ENCODE measurements at regions not wholly inside any gene's neighbourhood (a gene's known extent, or its start where the extent isn't known, plus 50 kb on each side); places are given as distances from the start of the nearest gene placed in this dataset.

DNA sequence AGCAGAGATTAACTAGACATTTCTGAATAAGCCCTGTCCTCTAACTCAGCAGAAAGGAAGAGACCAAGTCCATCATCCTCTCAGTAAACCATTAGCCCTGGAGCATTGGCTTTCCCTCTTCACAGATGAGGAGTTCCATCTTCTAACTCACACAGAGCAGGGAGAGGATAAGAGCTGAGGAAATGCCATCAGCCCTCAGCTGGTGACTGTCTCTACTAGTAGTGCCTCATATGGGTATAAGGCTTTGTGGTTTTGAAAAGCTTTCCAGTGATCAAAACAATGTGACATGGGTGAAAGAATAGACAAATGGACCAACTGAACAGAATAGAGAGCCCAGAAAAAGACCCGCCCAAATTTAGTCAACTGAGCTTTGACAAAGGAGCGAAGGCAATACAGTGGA, 197.2 kb upstream of the NUDT4 start:
- no peak for TF ChIP-seq EZH2 (IDR thresholded peaks at IDR 0.05; ENCODE audit: borderline replicate concordance)
- TF ChIP-seq, protein P1, sequence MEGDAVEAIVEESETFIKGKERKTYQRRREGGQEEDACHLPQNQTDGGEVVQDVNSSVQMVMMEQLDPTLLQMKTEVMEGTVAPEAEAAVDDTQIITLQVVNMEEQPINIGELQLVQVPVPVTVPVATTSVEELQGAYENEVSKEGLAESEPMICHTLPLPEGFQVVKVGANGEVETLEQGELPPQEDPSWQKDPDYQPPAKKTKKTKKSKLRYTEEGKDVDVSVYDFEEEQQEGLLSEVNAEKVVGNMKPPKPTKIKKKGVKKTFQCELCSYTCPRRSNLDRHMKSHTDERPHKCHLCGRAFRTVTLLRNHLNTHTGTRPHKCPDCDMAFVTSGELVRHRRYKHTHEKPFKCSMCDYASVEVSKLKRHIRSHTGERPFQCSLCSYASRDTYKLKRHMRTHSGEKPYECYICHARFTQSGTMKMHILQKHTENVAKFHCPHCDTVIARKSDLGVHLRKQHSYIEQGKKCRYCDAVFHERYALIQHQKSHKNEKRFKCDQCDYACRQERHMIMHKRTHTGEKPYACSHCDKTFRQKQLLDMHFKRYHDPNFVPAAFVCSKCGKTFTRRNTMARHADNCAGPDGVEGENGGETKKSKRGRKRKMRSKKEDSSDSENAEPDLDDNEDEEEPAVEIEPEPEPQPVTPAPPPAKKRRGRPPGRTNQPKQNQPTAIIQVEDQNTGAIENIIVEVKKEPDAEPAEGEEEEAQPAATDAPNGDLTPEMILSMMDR (IDR thresholded peaks at IDR 0.05; ENCODE audit: poor library complexity), result no peak
